GM12865 (cell line): ENCODE measurements at regions not wholly inside any gene's neighbourhood (a gene's known extent, or its start where the extent isn't known, plus 50 kb on each side); places are given as distances from the start of the nearest gene placed in this dataset.

ENCODE experiments used
- DNase-seq: peaks from one replicate; pipeline ENCODE4 v3.0.0; 2010; ENCODE audit warnings: low read depth
- H3K4me3 ChIP-seq: 2 replicates; pipeline ENCODE4 v1.5.1; 2011; ENCODE audit warnings: mild to moderate bottlenecking, low read depth, low read length, control low read depth
- CTCF ChIP-seq: IDR thresholded peaks from 2 replicates; pipeline ENCODE4 v1.5.1; 2011; ENCODE audit warnings: low read length, control low read depth, low read depth, inconsistent platforms; ENCODE audit not compliant: insufficient read depth; ENCODE audit errors: missing control alignments

- no peak overlapping the region for H3K4me3 ChIP-seq
- DNase-seq = no peak
- no peak for TF ChIP-seq CTCF
Measured at GRCh38 chr13:110012102-110012739, 225.8 kb upstream of the IRS2 start.

- H3K4me3 ChIP-seq = no peak overlapping the region
- no peak for DNase-seq
- no peak for TF ChIP-seq CTCF
Measured at GRCh38 chr13:110010404-110011138, 224.2 kb upstream of the IRS2 start.

- no peak for DNase-seq
- no peak overlapping the region for H3K4me3 ChIP-seq
- TF ChIP-seq CTCF = no peak
Measured at GRCh38 chr13:110008816-110009215, 222.4 kb upstream of the IRS2 start.

- DNase-seq = no peak
Measured at GRCh38 chr13:110006304-110006703, 219.9 kb upstream of the IRS2 start.

GRCh38 chr13:110005563-110005962 is 219.2 kb upstream of the IRS2 start:
- H3K4me3 ChIP-seq = no peak overlapping the region
- no peak for TF ChIP-seq CTCF
- no peak for DNase-seq

More at GRCh38 chr13:110006304-110006703, 219.9 kb upstream of the IRS2 start:
- H3K4me3 ChIP-seq = no peak overlapping the region
- no peak for TF ChIP-seq CTCF

- H3K4me3 ChIP-seq = no peak overlapping the region
- TF ChIP-seq CTCF = no peak
Measured at GRCh38 chr13:110004814-110005213, 218.4 kb upstream of the IRS2 start.

More at GRCh38 chr13:110004814-110005213, 218.4 kb upstream of the IRS2 start:
- DNase-seq = no peak
